GM12878 (cell line): ENCODE measurements at regions not wholly inside any gene's neighbourhood (a gene's known extent, or its start where the extent isn't known, plus 50 kb on each side); places are given as distances from the start of the nearest gene placed in this dataset.

Source experiments
- ATAC-seq: fragments of 200-7000 bp; cut with Tn5 transposase; 3 replicates; pipeline ENCODE4 v1.9.1; 2020; ENCODE audit warnings: mild to moderate bottlenecking, moderate library complexity
- BruUV-seq: library from RNA; stranded (reverse); fragments of 400-500 nt; replicated peaks from 2 replicates; lab custom pipeline; 2021; lab: Mats Ljungman, UMichigan
- CTCF ChIA-PET: fragments of 300-600 bp; sonication (Branson Sonifier 250); formaldehyde crosslinking; extraction: SDS; loops from one replicate; lab custom pipeline; 2021; ENCODE audit warnings: inconsistent platforms; lab: Yijun Ruan, JAX
- POLR2A ChIA-PET: fragments of 350-600 bp; formaldehyde crosslinking; extraction: SDS; loops from one replicate; lab custom pipeline; 2021; ENCODE audit warnings: inconsistent platforms; lab: Charles Lee
- RAD21 ChIA-PET: fragments of 300-600 bp; sonication (Branson Sonifier 250); formaldehyde crosslinking; loops from one replicate; lab custom pipeline; 2023; ENCODE audit warnings: antibody characterized with exemption; ENCODE audit not compliant: unreplicated experiment; lab: Charles Lee
- SMC1A ChIA-PET: fragments of 300-600 bp; sonication (Branson Sonifier 250); formaldehyde crosslinking; loops from one replicate; lab custom pipeline; 2023; ENCODE audit not compliant: unreplicated experiment, uncharacterized antibody; lab: Charles Lee
- DNase-seq: peaks from one replicate; pipeline ENCODE4 v3.0.0-alpha.2; 2011; ENCODE audit warnings: low read depth, low spot score
- FAIRE-seq: peaks from 3 replicates; lab custom pipeline; 2011; peaks lifted over from hg19 to GRCh38; lab: Jason Lieb, UNC
- H2AFZ ChIP-seq: 2 replicates; pipeline ENCODE4 v1.6.0; 2011; ENCODE audit warnings: low read depth, low read length, control low read depth; ENCODE audit not compliant: control insufficient read depth
- H3K27ac ChIP-seq: 2 replicates; pipeline ENCODE4 v1.5.1; 2011; ENCODE audit warnings: control low read depth; ENCODE audit not compliant: control insufficient read depth, insufficient read depth
- H3K27me3 ChIP-seq, 2 experiments: replicated peaks in 1 of 2; 2 replicates each; pipeline versions ENCODE4 v1.6.0 to v1.6.1; 2011; ENCODE audit warnings: low read length in 1 of 2; ENCODE audit not compliant: control insufficient read depth in 2 of 2, insufficient read depth in 2 of 2
- H3K36me3 ChIP-seq, 2 experiments: 2 replicates each; pipeline ENCODE4 v1.5.1; 2011; ENCODE audit warnings: low read length in 1 of 2; ENCODE audit not compliant: control insufficient read depth in 2 of 2, insufficient read depth in 2 of 2
- H3K4me1 ChIP-seq: 2 replicates; pipeline ENCODE4 v1.6.1; 2011; ENCODE audit warnings: mild to moderate bottlenecking, low read length, moderate library complexity, mixed read lengths; ENCODE audit not compliant: control insufficient read depth, insufficient read depth
- H3K4me2 ChIP-seq: 2 replicates; pipeline ENCODE4 v1.6.0; 2011; ENCODE audit warnings: control low read depth; ENCODE audit not compliant: control insufficient read depth, insufficient read depth
- H3K4me3 ChIP-seq: fragments of 200-600 bp; sonication (generic); 2 replicates; pipeline ENCODE4 v1.5.1; 2016
- H3K79me2 ChIP-seq: 2 replicates; pipeline ENCODE4 v1.6.0; 2011; ENCODE audit warnings: low read length; ENCODE audit not compliant: control insufficient read depth, insufficient read depth
- H3K9ac ChIP-seq: 2 replicates; pipeline ENCODE4 v1.8.0; 2011; ENCODE audit warnings: low read length, control low read depth, mixed read lengths; ENCODE audit not compliant: control insufficient read depth, insufficient read depth
- H3K9me3 ChIP-seq: replicated peaks from 3 replicates; pipeline ENCODE4 v1.5.1; 2011; ENCODE audit warnings: mild to moderate bottlenecking, low read length; ENCODE audit not compliant: control insufficient read depth, insufficient read depth
- H4K20me1 ChIP-seq: 2 replicates; pipeline ENCODE4 v1.6.0; 2011; ENCODE audit not compliant: control insufficient read depth, insufficient read depth
- BCL11A ChIP-seq: IDR thresholded peaks from 2 replicates; pipeline ENCODE4 v1.6.1; 2011; ENCODE audit warnings: low read depth, low read length
- EED ChIP-seq: sonication (generic); IDR thresholded peaks from 2 replicates; pipeline ENCODE4 v1.6.1; 2016; ENCODE audit warnings: antibody characterized with exemption, low read depth
- EGR1 ChIP-seq, 2 experiments: IDR thresholded peaks; 1 replicate in 1 of 2; 2 replicates in 1 of 2; pipeline ENCODE4 v1.6.1; 2011 to 2012; ENCODE audit warnings: low read depth in 2 of 2, low read length in 2 of 2, borderline replicate concordance in 1 of 2, mild to moderate bottlenecking in 1 of 2, moderate library complexity in 1 of 2
- LARP7 ChIP-seq: fragments of 450-650 bp; IDR thresholded peaks from 2 replicates; pipeline ENCODE4 v1.6.1; 2017; ENCODE audit warnings: mild to moderate bottlenecking
- MXI1 ChIP-seq: fragments of 150-350 bp; IDR thresholded peaks from 2 replicates; pipeline ENCODE4 v1.6.1; 2011; ENCODE audit warnings: low read depth, mild to moderate bottlenecking, inconsistent platforms, low read length, improper control_type of control experiment
- PKNOX1 ChIP-seq: fragments of 450-650 bp; IDR thresholded peaks from 2 replicates; pipeline ENCODE4 v1.6.1; 2016; ENCODE audit warnings: mild to moderate bottlenecking
- RUNX3 ChIP-seq: IDR thresholded peaks from 2 replicates; pipeline ENCODE4 v1.6.1; 2012; ENCODE audit warnings: low read length, inconsistent platforms
- SP1 ChIP-seq: IDR thresholded peaks from one replicate; pipeline ENCODE4 v1.6.1; 2011; ENCODE audit warnings: low read depth, low read length
- SUPT20H ChIP-seq: IDR thresholded peaks from 2 replicates; pipeline ENCODE4 v1.6.1; 2011; ENCODE audit warnings: low read depth, mild to moderate bottlenecking, low read length, moderate library complexity, borderline replicate concordance; ENCODE audit not compliant: control insufficient read depth
- TAF1 ChIP-seq: IDR thresholded peaks from 2 replicates; pipeline ENCODE4 v1.6.1; 2011; ENCODE audit warnings: mild to moderate bottlenecking, low read depth, low read length, borderline replicate concordance
- YY1 ChIP-seq: IDR thresholded peaks from 2 replicates; pipeline ENCODE4 v1.6.1; 2011; ENCODE audit warnings: low read depth, mild to moderate bottlenecking, low read length
- WGBS: methylation state at CpG from one replicate; pipeline ENCODE4 v1.1.6; 2016; ENCODE audit warnings: low lambda C conversion rate; ENCODE audit not compliant: insufficient replicate concordance, insufficient coverage; ENCODE audit errors: missing lambda C conversion rate; 5-methylcytosine and 5-hydroxymethylcytosine counted together
- in situ Hi-C: fragments of 300-500 bp; cut with MboI; formaldehyde crosslinking; loops from 9 replicates; pipeline ENCODE4 v1.14.3; 2018; ENCODE audit warnings: mixed read lengths
- intact Hi-C: fragments of 100-400 bp; cut with micrococcal nuclease; formaldehyde crosslinking; loops from one replicate; pipeline ENCODE4 v1.14.2; 2022; ENCODE audit not compliant: unreplicated experiment

- TF ChIP-seq LARP7 (no peak), TAF1 (no peak), EGR1 (IDR thresholded peaks at IDR 0.05; ENCODE audit: borderline replicate concordance in 1 of 2, low read depth in 2 of 2, low read length in 2 of 2) (no peak), MXI1 (no peak)
These were observed 96.4 kb downstream of the IL12A start (continued) for GRCh38 chr3:160084998-160085397.

GRCh38 chr3:160088492-160089137, 100.0 kb downstream of the IL12A start:
- DNase-seq (no peak), FAIRE-seq (no peak), ATAC-seq (no peak)
- ChIA-PET SMC1A (no interaction called here), POLR2A (no interaction called here), CTCF (no interaction called here), RAD21 (no interaction called here)
- WGBS, result 48% methylated on average over 3 of the region's 3 CpGs
- H3K9ac ChIP-seq, result no peak overlapping the region
- no peak overlapping the region for H3K4me3 ChIP-seq
- H3K4me1 ChIP-seq, result no peaks in the 10 kb centered on the region
- H3K36me3 ChIP-seq, result no peaks in the 10 kb centered on the region
- BruUV-seq, result no TSS peak
- H3K27ac ChIP-seq, result no peak overlapping the region
- in situ Hi-C loops (no loop called here), intact Hi-C loops (no loop called here)
- no peaks in the 10 kb centered on the region for H3K27me3 ChIP-seq
- no peak overlapping the region for H2AFZ ChIP-seq
- no peaks in the 10 kb centered on the region for H3K79me2 ChIP-seq
- TF ChIP-seq SUPT20H, result no peak
- TF ChIP-seq LARP7, result no peak
- TF ChIP-seq SP1, result no peak
- TF ChIP-seq BCL11A, result no peak
- no peak for TF ChIP-seq EED
- no peak for TF ChIP-seq YY1
- no peak for TF ChIP-seq RUNX3
- TF ChIP-seq PKNOX1, result no peak
- H3K4me2 ChIP-seq, result no peak overlapping the region
- H4K20me1 ChIP-seq, result no peaks in the 10 kb centered on the region
- no peaks in the 10 kb centered on the region for H3K9me3 ChIP-seq
